Caco-2 (cell line): ENCODE measurements at regions not wholly inside any gene's neighbourhood (a gene's known extent, or its start where the extent isn't known, plus 50 kb on each side); places are given as distances from the start of the nearest gene placed in this dataset.

ENCODE experiments used
- BruUV-seq: library from RNA; stranded (reverse); fragments of 400-500 nt; replicated peaks from 2 replicates; lab custom pipeline; 2021; lab: Mats Ljungman, UMichigan
- CTCF ChIA-PET: fragments of 300-600 bp; sonication (Branson Sonifier 250); formaldehyde crosslinking; loops from one replicate; lab custom pipeline; 2022; ENCODE audit warnings: antibody characterized with exemption; lab: Charles Lee
- POLR2A ChIA-PET: fragments of 300-600 bp; sonication (Branson Sonifier 250); formaldehyde crosslinking; loops from one replicate; lab custom pipeline; 2022; ENCODE audit warnings: antibody characterized with exemption; lab: Charles Lee
- DNase-seq, 2 experiments: peaks; one replicate each; pipeline versions ENCODE4 v3.0.0 to v3.0.0-alpha.2; 2020 to 2022
- H3K27me3 ChIP-seq: replicated peaks from 2 replicates; pipeline ENCODE4 v1.6.0; 2011; ENCODE audit warnings: low read length; ENCODE audit not compliant: control insufficient read depth, insufficient read depth
- H3K36me3 ChIP-seq: 2 replicates; pipeline ENCODE4 v1.5.1; 2011; ENCODE audit warnings: low read length; ENCODE audit not compliant: control insufficient read depth, insufficient read depth
- H3K4me1 ChIP-seq: fragments of 250-450 bp; sonication (Bioruptor Pico); 2 replicates; pipeline ENCODE4 v1.5.1; 2020; ENCODE audit warnings: mild to moderate bottlenecking
- H3K4me3 ChIP-seq: 2 replicates; pipeline ENCODE4 v1.5.1; 2011; ENCODE audit warnings: low read depth, mild to moderate bottlenecking, control low read depth, low read length
- H3K9me3 ChIP-seq: fragments of 250-450 bp; sonication (Bioruptor Pico); 2 replicates; pipeline ENCODE4 v1.5.1; 2020; ENCODE audit warnings: mild to moderate bottlenecking, moderate library complexity
- H3K27ac Mint-ChIP-seq: one replicate; pipeline ENCODE4 v1.8.0; 2022; ENCODE audit warnings: mixed read lengths; ENCODE audit not compliant: unreplicated experiment
- H3K27me3 Mint-ChIP-seq: one replicate; pipeline ENCODE4 v1.8.0; 2022; ENCODE audit warnings: mixed read lengths; ENCODE audit not compliant: insufficient read depth, unreplicated experiment
- H3K36me3 Mint-ChIP-seq: one replicate; pipeline ENCODE4 v1.8.0; 2022; ENCODE audit warnings: mild to moderate bottlenecking, mixed read lengths; ENCODE audit not compliant: insufficient read depth, unreplicated experiment
- H3K4me1 Mint-ChIP-seq: one replicate; pipeline ENCODE4 v1.8.0; 2022; ENCODE audit warnings: low read depth, mixed read lengths; ENCODE audit not compliant: unreplicated experiment
- H3K4me3 Mint-ChIP-seq: one replicate; pipeline ENCODE4 v1.8.0; 2022; ENCODE audit warnings: mild to moderate bottlenecking, moderate library complexity, mixed read lengths; ENCODE audit not compliant: unreplicated experiment
- H3K9me3 Mint-ChIP-seq: one replicate; pipeline ENCODE4 v1.8.0; 2022; ENCODE audit warnings: mixed read lengths; ENCODE audit not compliant: unreplicated experiment
- CTCF ChIP-seq, 2 experiments: fragments of 200-600 bp in 1 of 2; IDR thresholded peaks; 1 replicate in 1 of 2; 2 replicates in 1 of 2; pipeline versions ENCODE4 v1.5.1 to v1.8.0; 2011 to 2022; ENCODE audit warnings: antibody characterized with exemption in 1 of 2, control low read depth in 1 of 2, inconsistent platforms in 1 of 2, low read depth in 1 of 2, low read length in 1 of 2, mild to moderate bottlenecking in 1 of 2, moderate library complexity in 1 of 2; ENCODE audit not compliant: insufficient read depth in 1 of 2, severe bottlenecking in 1 of 2, unreplicated experiment in 1 of 2
- intact Hi-C: fragments of 100-400 bp; cut with micrococcal nuclease; formaldehyde crosslinking; loops from one replicate; pipeline ENCODE4 v1.10.0; 2022; ENCODE audit not compliant: unreplicated experiment

DNA sequence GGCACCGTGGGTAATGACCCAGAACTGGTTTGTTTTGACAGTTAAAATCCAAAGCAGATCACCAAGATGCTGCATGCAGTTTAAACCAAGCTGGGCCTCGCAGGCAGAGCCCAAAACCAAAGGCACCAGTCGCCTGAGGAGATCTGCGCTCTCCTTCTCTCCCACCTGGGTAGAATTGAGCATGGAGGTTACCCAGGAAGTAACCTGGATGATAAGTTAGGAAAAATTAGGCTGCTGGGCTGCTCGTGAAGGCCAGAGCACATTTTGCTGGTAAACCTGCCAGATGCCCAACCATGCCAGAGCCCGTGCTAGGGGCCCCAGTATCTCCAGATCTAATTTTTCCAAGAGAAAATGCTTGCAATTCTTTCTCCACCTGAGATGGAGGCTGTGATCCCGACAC, 388.3 kb upstream of the MGMT start:
- no peak overlapping the region for H3K27ac Mint-ChIP-seq
- peaks cover 5% of the 10 kb centered on the region for H3K9me3 ChIP-seq
- no peak for DNase-seq
- no peak overlapping the region for H3K4me3 Mint-ChIP-seq
- no peaks in the 10 kb centered on the region for H3K36me3 Mint-ChIP-seq
- no peaks in the 10 kb centered on the region for H3K27me3 ChIP-seq
- H3K4me1 ChIP-seq, result no peaks in the 10 kb centered on the region
- peaks cover 20% of the 10 kb centered on the region for H3K9me3 Mint-ChIP-seq
- H3K4me1 Mint-ChIP-seq, result no peaks in the 10 kb centered on the region
- ChIA-PET POLR2A (no interaction called here), CTCF (no interaction called here)
- H3K4me3 ChIP-seq, result no peak overlapping the region
- H3K27me3 Mint-ChIP-seq, result peaks cover 6% of the 10 kb centered on the region
- intact Hi-C loops, result no loop called here
- BruUV-seq, result no TSS peak
- H3K36me3 ChIP-seq, result no peaks in the 10 kb centered on the region
- no peak for TF ChIP-seq CTCF (IDR thresholded peaks at IDR 0.05; ENCODE audit: insufficient read depth in 1 of 2, low read depth in 1 of 2, low read length in 1 of 2, severe bottlenecking in 1 of 2, unreplicated experiment in 1 of 2)

- H3K27me3 ChIP-seq, result no peaks in the 10 kb centered on the region
Measured at GRCh38 chr10:129079705-129080104, 387.3 kb upstream of the MGMT start.

GRCh38 chr10:129085811-129086210, 381.2 kb upstream of the MGMT start:
- intact Hi-C loops, result no loop called here
- Mint-ChIP-seq H3K9me3 (peaks cover 14% of the 10 kb centered on the region), H3K27me3 (peaks cover 7% of the 10 kb centered on the region), H3K4me1 (no peaks in the 10 kb centered on the region), H3K4me3 (no peak overlapping the region), H3K36me3 (no peaks in the 10 kb centered on the region), H3K27ac (no peak overlapping the region)
- no peak for DNase-seq
- no peak overlapping the region for H3K4me3 ChIP-seq
- H3K9me3 ChIP-seq, result peaks cover 8% of the 10 kb centered on the region
- no peak for TF ChIP-seq CTCF (IDR thresholded peaks at IDR 0.05; ENCODE audit: insufficient read depth in 1 of 2, low read depth in 1 of 2, low read length in 1 of 2, severe bottlenecking in 1 of 2, unreplicated experiment in 1 of 2)
- H3K36me3 ChIP-seq, result no peaks in the 10 kb centered on the region
- H3K27me3 ChIP-seq, result no peaks in the 10 kb centered on the region
- BruUV-seq, result no TSS peak
- no peaks in the 10 kb centered on the region for H3K4me1 ChIP-seq
- POLR2A ChIA-PET, result no interaction called here
- CTCF ChIA-PET, result no interaction called here

More at GRCh38 chr10:129079705-129080104, 387.3 kb upstream of the MGMT start:
- Histone ChIP-seq H3K36me3 (no peaks in the 10 kb centered on the region), H3K4me1 (no peaks in the 10 kb centered on the region), H3K9me3 (peaks cover 8% of the 10 kb centered on the region), H3K4me3 (no peak overlapping the region)
- CTCF ChIA-PET, result no interaction called here
- Mint-ChIP-seq H3K9me3 (peaks cover 24% of the 10 kb centered on the region), H3K27me3 (peaks cover 9% of the 10 kb centered on the region), H3K27ac (no peak overlapping the region), H3K4me3 (no peak overlapping the region), H3K36me3 (no peaks in the 10 kb centered on the region), H3K4me1 (no peaks in the 10 kb centered on the region)
- BruUV-seq, result no TSS peak
- POLR2A ChIA-PET, result no interaction called here
- DNase-seq, result no peak
- intact Hi-C loops, result no loop called here
- no peak for TF ChIP-seq CTCF (IDR thresholded peaks at IDR 0.05; ENCODE audit: insufficient read depth in 1 of 2, low read depth in 1 of 2, low read length in 1 of 2, severe bottlenecking in 1 of 2, unreplicated experiment in 1 of 2)
